SH-SY5Y (cell line): ENCODE measurements at regions not wholly inside any gene's neighbourhood (a gene's known extent, or its start where the extent isn't known, plus 50 kb on each side); places are given as distances from the start of the nearest gene placed in this dataset.

ENCODE experiments used
- GATA2 ChIP-seq: IDR thresholded peaks from 2 replicates; pipeline ENCODE4 v1.6.1; 2011; ENCODE audit warnings: mild to moderate bottlenecking, low read depth, low read length
- GATA3 ChIP-seq: IDR thresholded peaks from 2 replicates; pipeline ENCODE4 v1.6.1; 2011; ENCODE audit warnings: low read depth, mild to moderate bottlenecking, low read length, moderate library complexity

DNA sequence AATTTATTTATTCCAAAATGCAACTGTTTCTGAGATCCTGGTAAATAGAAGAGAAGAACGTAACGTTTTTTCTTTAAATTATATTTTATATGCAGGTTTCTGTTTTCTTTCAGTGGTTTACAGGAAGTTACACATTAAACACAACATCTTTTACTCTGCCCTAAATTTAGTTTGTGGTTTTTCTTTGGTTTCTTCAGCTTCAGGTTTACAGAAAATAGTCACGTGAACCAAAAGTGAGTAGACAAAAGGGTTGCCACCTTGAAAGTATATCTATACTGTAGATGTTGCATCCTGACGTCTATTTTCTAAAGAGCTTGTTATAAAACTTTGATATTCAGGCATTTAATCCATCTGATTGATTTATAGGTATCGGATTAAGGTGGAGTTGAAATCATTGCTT is 1236.6 kb downstream of the MAT2B start:
- no peak for TF ChIP-seq GATA3
- TF ChIP-seq GATA2, result no peak
